GM18868 (cell line): ENCODE measurements at regions not wholly inside any gene's neighbourhood (a gene's known extent, or its start where the extent isn't known, plus 50 kb on each side); places are given as distances from the start of the nearest gene placed in this dataset.

Source experiments
- ATAC-seq: cut with Tn5 transposase; IDR thresholded peaks from one replicate; pipeline ENCODE4 v1.9.1; 2021; ENCODE audit warnings: mild to moderate bottlenecking, moderate library complexity; ENCODE audit not compliant: unreplicated experiment

- no peak for ATAC-seq
These were observed 167.9 kb downstream of the TFAP2C start for GRCh38 chr20:56797023-56797422.

- no peak for ATAC-seq
These were observed 169.5 kb downstream of the TFAP2C start for GRCh38 chr20:56798634-56799033.

GRCh38 chr20:56799187-56799586, 170.1 kb downstream of the TFAP2C start:
- ATAC-seq: no peak

GRCh38 chr20:56800088-56800487, 171.0 kb downstream of the TFAP2C start:
- no peak for ATAC-seq

- ATAC-seq: no peak
These were observed 173.1 kb downstream of the TFAP2C start for GRCh38 chr20:56801971-56802755.

GRCh38 chr20:56802805-56803204, 173.7 kb downstream of the TFAP2C start:
- ATAC-seq: no peak

GRCh38 chr20:56805313-56805712, 176.2 kb downstream of the TFAP2C start:
- no peak for ATAC-seq

- ATAC-seq: no peak
These were observed 176.9 kb downstream of the TFAP2C start for GRCh38 chr20:56805966-56806365.

GRCh38 chr20:56806952-56807517, 177.9 kb downstream of the TFAP2C start:
- no peak for ATAC-seq

- no peak for ATAC-seq
These were observed 179.1 kb downstream of the TFAP2C start for GRCh38 chr20:56808117-56808725.

- ATAC-seq: no peak
These were observed 179.6 kb downstream of the TFAP2C start for GRCh38 chr20:56808732-56809131.

- ATAC-seq: no peak
These were observed 180.6 kb downstream of the TFAP2C start for GRCh38 chr20:56809668-56810067.

GRCh38 chr20:56810141-56810540, 181.0 kb downstream of the TFAP2C start:
- no peak for ATAC-seq

- no peak for ATAC-seq
These were observed 186.7 kb downstream of the TFAP2C start for GRCh38 chr20:56815796-56816195.

GRCh38 chr20:56816349-56816748, 187.2 kb downstream of the TFAP2C start:
- ATAC-seq: no peak

- no peak for ATAC-seq
These were observed 188.9 kb downstream of the TFAP2C start for GRCh38 chr20:56817780-56818675.

GRCh38 chr20:56820984-56821383, 191.9 kb downstream of the TFAP2C start:
- ATAC-seq: no peak

- no peak for ATAC-seq
These were observed 197.2 kb downstream of the TFAP2C start for GRCh38 chr20:56826306-56826704.

- no peak for ATAC-seq
These were observed 197.9 kb downstream of the TFAP2C start for GRCh38 chr20:56826705-56827665.

- ATAC-seq: no peak
These were observed 198.7 kb downstream of the TFAP2C start for GRCh38 chr20:56827763-56828162.
